ENCODE measurements at regions not wholly inside any gene's neighbourhood (a gene's known extent, or its start where the extent isn't known, plus 50 kb on each side); places are given as distances from the start of the nearest gene placed in this dataset.

DNA sequence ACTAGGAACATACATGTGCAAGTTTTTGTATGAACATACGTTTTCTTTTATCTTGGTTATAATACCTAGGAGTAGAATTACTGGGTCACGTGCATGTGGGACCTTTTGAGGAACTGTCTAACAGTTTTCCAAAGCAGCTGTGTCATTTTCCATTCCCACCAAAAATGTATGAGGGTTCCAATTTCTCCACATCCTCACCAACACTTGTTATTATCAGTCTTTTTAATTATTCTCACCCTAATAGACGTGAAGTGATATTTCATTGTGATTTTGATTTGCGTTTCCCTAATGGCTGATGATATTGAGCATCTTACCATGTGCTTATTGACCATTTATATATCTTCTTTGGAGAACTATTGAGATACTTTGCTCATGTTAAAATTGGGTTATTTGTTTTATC lies 162.1 kb downstream of the CHST1 start:
- TF ChIP-seq, protein P1, sequence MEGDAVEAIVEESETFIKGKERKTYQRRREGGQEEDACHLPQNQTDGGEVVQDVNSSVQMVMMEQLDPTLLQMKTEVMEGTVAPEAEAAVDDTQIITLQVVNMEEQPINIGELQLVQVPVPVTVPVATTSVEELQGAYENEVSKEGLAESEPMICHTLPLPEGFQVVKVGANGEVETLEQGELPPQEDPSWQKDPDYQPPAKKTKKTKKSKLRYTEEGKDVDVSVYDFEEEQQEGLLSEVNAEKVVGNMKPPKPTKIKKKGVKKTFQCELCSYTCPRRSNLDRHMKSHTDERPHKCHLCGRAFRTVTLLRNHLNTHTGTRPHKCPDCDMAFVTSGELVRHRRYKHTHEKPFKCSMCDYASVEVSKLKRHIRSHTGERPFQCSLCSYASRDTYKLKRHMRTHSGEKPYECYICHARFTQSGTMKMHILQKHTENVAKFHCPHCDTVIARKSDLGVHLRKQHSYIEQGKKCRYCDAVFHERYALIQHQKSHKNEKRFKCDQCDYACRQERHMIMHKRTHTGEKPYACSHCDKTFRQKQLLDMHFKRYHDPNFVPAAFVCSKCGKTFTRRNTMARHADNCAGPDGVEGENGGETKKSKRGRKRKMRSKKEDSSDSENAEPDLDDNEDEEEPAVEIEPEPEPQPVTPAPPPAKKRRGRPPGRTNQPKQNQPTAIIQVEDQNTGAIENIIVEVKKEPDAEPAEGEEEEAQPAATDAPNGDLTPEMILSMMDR (IDR thresholded peaks at IDR 0.05): no peak
- TF ChIP-seq POLR2A (IDR thresholded peaks at IDR 0.05): no peak
